Posterior vena cava (tissue), 2 donors: ENCODE measurements at regions not wholly inside any gene's neighbourhood (a gene's known extent, or its start where the extent isn't known, plus 50 kb on each side); places are given as distances from the start of the nearest gene placed in this dataset.
A peak's percentile ranks its signal among the peaks of the same experiment; 100 is the strongest.

Experiments
- DNase-seq: peaks from one replicate; pipeline ENCODE4 v3.0.0-alpha.2; 2020; ENCODE audit warnings: low spot score
- intact Hi-C, 2 donors: fragments of 100-400 bp; cut with DNase I; formaldehyde crosslinking; loops; one replicate each; pipeline versions ENCODE4 v1.14.1 to v1.14.2; 2022 to 2023
- donor health status: DM: yes; HTN: yes; CAD: no.
- donor health status: DM: yes; HTN: yes; CAD: no.

DNA sequence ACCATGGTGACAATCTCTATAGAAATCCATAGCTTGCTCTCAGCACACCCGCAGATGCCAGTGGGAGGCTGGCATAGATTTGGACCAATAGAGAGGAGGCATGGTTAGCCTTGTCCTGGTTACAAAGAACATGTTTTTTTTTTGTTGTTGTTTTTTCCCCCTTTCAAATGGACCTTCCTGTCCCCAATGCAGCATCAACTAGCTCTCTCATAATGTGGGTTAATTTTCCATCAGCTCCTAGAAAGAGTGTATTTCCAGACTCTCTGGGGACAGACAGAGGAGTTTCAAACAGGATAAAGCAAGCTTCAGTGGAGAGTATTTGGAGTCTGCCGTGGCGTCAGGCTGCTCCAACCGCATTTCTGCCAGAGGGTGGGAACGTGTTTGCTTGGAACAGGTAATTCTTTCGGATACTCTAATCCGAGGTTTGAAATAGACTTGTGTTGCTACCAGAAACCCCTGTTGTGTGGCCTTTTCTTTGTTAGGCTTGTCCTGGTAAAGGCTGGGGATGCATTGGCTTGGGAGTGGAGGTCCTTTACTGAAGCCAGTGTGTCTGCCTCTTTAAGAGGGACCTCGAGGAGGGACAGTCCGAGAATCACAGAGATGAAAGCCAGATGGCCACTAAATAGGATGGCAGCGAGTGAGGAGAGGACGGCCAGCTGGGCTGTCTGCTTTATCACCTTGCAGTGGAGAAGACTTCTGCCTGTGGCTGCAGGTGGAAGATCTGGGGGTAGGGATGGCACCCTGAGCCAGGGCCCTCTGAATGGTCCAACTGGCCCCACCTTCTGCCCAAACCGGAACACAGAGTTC is 130.5 kb upstream of the CPEB4 start:
- intact Hi-C loops: no loop called here
- peak; percentile 62 for DNase-seq

DNA sequence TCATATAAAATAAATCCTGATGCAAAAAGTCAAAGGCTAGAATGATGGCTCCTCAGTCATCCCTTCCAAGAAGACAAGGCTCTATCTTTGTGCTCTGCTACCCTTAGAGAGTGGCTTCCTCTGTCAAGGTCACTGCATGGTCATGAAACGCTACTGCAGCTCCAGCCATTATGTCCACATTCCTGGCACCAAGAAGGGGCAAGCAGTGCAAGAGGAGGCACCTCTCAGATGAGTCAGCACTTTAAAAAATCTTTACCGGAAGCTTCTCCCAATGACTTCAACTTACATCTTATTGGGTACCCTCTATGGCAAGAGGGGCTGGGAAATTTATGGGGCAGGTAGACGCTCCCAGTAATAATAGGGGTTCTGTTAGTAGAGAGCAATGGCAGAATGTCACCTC is 129.5 kb upstream of the CPEB4 start:
- peak; percentile 8 for DNase-seq
- intact Hi-C loops: no loop called here

DNA sequence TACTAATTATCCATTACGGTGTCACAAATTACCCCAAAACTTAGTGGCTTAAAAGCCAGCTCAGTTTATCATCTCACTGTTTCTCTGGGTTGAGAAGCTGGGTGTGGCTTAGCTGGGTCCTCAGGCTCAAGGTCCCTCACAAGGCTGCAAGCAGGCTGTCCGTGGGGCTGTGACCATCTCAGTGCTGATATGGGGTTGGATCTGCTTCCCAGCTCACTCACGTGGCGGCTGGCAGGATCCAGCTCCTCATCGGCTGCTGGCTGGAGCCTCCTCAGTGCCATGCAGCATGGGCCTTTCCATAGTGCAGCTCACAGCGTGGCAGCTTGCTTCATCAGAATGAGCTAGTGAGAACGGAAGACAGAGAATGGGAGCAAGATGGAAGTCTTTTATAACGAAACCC is 128.5 kb upstream of the CPEB4 start:
- intact Hi-C loops: no loop called here
- DNase-seq: peak; percentile 55

DNA sequence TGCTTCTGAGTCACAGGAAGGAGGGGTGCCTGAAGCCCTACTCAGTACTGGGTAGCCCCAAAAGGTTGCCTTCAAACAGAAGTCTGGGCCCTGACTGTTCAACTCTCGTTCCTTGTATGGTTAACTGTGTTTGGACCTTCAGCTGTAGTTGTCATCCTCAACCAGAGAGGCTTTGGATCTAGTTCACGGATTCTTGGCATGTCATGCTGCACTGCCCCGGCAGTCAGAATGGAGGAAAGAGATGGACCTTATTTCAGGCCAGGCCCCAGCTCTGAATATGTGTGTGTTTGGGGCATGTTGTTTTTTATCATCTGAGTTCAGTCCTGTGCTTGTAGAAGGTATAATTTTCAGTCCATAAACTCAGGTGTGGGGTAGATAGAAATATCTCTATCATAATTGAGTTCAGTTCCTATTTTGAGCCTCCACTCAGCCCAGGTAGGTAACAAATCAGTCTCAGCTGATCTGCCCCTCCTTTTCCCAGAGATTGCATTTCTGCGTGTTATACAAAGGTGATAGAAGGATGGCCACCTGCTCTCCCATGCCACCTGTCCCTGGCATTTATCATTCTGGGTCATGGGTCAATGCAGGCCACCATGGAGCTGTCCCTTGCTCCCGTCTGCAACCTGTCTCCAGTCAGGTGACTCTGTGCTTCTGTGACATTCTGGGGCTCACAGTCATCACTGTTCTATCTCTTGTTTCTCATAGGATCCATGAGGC is 127.5 kb upstream of the CPEB4 start:
- peak; percentile 19 for DNase-seq
- intact Hi-C loops: no loop called here

DNA sequence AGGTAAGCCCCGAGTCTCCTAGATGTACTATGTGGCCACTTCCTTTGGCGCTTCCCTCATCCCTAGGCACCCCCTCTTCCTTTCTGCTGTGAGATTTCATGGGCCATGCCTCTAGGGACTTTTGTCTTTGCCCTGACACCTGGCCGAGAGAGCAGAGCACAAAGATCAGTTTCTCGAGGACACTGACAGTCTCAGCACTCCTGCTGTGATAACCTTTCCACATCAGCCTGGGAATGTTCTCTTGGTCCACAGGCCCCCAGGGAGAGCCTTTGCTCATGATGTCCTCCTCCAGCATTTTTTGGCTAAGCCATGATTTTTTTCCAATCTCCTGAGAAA is 127.0 kb upstream of the CPEB4 start:
- DNase-seq: no peak

DNA sequence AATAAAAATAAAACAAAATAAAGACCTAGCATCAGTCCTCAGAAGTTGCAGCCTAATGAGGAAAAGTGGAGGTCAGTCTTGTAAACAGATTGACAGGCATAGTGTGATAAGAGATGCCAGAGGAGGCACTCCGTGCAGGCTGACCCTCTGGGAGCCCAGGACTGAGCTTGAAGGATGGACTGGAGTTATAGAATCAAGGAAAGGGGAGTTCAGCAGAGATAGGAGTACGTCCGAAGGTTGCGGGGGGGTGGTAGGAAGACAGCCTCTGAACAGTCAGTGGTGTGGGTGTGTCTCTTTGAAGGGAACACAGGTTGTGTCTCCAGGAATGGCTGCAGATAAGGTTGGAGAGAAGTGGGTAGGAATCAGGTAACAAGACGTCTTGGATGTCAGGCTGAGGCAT is 126.1 kb upstream of the CPEB4 start:
- intact Hi-C loops: no loop called here

More for the DNA sequence above, 127.0 kb upstream of the CPEB4 start:
- intact Hi-C loops: no loop called here

DNA sequence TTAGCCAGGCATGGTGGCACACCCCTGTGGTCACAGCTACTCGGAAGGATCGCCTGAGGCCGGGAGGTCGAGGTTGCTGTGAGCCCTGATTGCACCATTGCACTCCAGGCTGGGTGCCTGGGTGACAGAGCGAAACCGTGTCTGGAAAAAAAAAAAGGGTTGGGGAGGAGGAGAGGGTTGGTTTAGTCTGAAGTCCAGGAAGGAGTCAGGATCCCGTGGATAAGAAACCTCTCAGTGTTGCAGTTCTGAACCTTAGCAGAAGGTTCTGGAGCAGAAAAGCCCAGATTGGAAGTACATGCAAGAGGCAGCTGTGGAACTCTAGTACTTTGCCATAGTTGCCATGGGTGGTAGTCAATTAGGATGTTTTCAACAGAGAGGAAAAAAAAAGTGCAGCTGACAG is 125.2 kb upstream of the CPEB4 start:
- DNase-seq: no peak
- intact Hi-C loops: no loop called here

More for the DNA sequence above, 126.1 kb upstream of the CPEB4 start:
- DNase-seq: peak; percentile 58

DNA sequence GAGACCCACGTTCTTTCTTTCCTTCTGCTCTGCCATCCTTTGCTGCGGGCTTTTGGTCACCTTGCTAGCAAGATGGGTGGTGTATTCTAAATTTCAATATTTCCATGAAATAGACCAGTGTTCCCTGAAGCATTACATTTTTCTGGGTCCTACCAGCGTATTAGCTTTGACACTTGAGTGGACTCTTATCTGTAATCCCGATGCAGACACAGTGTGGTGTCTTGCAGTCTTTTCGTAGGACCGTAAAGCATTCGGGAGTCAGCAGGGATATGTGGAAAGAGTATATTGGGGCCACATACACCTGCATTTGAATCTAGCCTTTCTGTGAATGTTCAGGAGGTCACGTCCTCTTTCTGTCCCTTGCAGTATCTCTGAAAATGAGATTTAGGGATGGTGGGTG is 124.7 kb upstream of the CPEB4 start:
- no peak for DNase-seq
- intact Hi-C loops: no loop called here

DNA sequence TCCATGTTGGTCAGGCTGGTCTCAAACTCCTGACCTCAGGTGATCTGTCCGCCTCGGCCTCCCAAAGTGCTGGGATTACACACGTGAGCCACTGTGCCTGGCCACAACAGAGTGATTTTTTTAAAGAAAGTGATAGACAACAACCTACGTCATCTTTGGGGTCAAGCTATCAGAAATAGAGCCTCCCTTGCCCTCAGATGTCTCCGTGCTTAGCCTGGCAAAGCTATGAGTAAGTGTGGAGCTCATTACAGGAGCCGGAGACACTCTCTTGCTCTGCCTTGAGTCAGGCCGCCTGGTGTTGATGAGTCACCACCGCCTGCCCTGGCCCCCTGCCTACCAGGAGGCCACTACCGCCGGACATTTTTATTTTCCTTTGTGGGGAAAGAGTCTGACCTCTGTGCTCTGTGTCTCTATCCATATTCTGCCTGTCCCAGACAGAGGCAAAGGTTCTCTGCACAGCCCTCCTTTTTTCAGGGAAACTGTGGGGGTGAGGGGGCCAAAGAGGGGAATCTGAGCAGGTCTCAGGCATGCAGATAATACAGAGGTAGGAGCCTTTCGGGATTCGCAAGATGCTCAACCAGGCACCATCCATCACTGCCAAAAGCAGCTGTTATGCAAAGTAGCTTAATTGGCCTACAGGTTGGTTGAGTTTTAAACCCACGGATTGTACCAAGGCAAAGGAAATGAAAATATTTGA is 123.7 kb upstream of the CPEB4 start:
- peak; percentile 95 for DNase-seq
- intact Hi-C loops: no loop called here

DNA sequence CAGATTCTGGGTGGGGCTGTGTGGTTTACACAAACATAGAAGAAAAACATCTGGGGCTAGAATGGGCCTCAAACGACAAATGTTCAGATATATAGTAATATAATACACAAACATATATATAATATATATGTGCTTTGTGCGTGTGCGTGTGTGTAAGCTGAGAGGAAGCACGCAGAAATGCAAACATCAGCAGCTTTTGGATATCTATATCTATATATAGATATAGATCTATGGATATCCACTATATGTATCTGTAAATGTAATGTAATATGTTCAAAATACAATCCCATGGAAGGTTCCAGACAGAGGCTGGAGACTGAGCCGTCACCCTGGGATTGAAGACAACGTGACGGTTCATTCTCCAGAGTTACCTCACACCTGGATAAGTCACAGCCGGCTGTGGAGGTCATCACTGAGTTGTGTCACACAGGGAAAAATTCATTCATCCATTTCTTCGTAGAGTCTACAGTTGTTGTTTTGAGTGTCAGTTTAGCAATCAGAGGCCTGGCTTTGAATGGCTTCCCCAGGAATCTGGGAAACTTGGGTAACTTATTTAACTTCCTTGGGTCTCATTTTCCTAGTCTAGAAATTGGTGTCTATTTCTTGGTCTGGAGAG is 123.0 kb upstream of the CPEB4 start:
- intact Hi-C loops: no loop called here
- peak; percentile 9 for DNase-seq

DNA sequence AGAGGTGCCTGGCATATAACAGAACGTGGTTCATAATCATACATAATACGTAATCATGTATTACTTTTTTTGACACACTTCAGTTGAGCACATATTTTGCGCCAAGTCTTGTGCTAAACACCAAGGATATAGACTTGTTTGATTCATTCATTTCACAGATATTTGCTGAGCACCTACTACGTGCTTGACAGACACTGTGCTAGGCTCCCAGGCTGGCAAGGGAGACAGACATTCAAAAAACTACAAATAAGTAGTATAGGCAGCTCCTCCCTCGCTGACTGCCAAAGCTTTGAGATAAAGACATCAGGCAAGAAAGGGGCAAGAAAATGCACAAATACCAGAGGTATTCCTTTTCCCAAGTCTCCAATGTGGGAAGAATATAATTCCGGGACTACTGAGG is 122.5 kb upstream of the CPEB4 start:
- intact Hi-C loops: no loop called here
- no peak for DNase-seq

DNA sequence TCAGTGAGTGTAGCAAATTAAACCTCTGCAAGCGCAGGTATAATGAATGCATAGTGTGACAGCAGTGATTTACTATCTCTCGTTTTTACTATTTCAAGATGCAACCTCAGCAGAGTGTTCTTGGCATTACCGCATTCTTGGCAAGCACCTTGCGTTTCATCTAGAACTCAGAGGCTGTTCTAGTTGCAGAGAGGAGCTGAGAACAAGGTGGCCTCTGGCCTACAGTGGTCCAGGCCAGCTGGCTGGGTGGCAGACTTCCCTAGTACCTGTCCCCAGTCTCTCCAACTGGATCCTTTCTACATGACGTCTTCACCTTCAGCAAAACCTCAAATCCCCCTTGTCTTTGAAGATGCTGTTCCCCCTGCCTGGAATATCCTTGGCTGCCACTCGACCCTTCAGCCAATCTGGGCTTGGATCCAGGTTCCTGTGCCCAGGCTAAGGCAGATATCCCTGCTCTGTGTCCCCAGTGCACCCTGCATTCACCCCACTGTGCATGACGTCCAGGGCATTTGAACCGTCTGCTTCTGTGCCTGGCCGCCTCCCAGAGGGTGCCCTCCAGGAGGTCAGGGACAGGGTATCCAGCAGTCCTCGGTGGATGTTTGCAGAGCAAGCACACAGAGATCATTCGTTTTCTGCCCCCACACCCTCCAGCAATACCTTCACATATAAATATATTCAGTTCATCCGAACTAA is 120.4 kb upstream of the CPEB4 start:
- intact Hi-C loops: no loop called here
- peak; percentile 59 for DNase-seq

DNA sequence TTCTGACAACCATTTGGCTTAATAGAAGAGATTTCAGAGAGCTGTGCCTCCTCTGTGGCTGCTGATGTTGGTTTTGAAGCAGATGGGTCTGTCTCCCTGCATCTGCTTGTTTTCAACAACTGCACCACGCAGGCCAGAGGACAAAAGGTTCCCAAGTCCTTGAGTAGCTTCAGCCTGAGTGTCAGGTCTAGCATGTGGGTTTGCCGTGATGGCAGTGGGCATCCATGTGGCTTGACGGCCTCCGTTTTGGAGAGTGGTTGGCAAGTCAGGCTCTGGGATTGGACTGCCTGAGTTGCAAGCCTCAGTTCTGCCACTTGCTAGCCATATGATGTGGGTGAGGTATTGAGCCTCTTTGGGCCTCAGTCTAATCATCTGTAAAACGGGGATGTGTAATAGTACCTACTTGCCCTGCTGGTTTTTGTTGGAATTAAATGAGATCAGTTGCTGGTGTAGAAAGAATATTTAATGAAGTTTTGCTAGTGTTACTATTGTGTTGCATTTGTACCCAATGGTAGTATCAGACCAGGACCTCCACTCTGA is 119.8 kb upstream of the CPEB4 start:
- DNase-seq: peak; percentile 43
- intact Hi-C loops: no loop called here

DNA sequence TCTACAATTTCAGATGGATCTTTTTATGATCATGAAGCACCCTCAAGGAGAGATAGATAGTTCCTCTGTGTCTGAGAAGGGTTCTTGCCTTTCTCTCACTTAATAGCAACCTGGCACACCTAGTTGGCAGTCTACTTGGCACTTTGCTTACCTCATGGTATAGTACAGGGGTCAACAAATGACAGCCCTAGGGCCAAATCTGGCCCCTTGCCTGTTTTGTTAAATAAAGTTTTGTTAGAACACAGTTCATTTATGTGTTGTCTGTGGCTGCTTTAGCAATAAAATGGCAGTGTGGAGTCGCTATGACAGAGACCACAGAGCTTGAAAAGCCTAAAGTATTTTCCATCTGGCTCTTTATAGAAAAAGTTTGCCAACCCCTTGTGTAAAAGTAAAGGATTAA is 119.3 kb upstream of the CPEB4 start:
- intact Hi-C loops: no loop called here
- DNase-seq: no peak

DNA sequence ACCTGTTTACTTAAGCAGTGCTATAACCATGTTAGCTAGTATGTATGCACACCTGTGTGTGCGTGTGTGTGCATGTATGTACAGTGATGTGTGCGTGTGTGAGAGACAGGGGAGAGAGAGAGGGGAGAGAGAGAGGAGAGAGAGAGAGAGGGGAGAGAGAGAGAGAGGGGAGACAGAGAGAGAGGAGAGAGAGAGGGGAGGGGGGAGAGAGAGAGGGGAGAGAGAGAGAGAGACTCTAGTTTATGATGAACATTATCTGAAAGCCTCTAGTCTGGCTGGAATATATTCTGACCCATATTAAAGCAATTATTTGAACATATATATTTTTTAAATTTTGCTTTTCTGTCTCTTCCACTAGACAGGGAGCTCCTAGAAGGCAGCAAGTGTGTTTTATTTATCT is 117.5 kb upstream of the CPEB4 start:
- intact Hi-C loops: no loop called here
- DNase-seq: no peak

DNA sequence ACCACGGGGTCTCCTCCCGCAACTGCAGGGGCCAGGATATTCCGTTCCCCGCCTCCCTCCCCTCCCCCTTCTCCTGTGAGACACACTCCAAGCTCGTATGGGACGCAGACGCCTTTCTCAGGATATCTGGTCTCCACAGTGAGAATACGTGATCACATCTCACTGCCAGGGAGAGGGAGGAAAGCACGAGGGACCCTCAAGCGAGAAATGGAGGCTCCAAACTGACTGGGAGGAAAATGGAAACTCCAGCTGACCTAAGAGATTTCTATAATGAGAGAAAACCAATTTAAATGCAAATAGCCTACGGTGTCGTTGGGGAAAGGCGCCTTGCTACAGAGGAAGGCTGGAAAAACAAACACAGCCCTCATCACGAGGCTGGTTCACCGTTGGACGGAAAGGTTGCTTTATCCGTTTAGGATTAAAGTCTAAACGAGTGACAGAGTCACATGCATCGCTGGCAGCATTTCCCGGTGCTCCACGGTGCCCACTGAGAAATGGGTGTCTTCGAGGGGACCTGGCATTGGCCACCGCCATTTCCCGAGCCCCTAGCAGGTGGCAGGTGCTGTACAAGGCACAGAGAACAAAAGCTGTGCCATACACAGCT is 116.9 kb upstream of the CPEB4 start:
- peak; percentile 49 for DNase-seq
- intact Hi-C loops: no loop called here

DNA sequence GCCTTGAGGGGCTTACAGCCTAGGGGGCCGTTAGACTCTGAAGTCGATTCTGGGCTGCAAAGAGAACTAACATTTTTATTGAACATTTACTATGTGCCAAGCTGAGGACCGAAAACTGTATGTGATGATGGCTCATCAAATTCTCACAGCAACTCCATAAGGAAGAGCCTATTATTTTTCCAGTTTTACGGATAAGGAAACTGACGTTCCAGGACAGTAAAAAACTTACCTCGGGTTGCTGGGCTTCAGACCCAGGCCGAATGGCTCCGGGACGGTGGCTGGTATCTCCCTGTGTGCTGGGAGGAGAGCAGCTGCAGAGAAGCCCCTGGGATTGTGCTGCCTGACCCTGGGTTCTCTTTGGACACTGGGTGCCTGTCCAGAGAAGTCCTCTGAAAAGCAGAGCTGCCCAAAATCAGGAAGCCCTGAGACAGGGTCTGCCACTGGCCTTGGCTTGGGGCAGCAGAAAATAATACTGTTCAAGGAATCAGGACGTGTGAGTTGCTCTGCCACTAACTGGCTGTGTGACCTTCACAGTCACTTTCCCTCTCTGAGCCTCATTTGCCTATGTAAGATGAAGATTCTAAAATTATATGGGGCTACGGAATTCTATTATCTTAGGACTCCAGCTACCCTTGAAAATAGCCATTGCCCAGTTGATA is 116.3 kb upstream of the CPEB4 start:
- intact Hi-C loops: no loop called here
- peak; percentile 40 for DNase-seq

DNA sequence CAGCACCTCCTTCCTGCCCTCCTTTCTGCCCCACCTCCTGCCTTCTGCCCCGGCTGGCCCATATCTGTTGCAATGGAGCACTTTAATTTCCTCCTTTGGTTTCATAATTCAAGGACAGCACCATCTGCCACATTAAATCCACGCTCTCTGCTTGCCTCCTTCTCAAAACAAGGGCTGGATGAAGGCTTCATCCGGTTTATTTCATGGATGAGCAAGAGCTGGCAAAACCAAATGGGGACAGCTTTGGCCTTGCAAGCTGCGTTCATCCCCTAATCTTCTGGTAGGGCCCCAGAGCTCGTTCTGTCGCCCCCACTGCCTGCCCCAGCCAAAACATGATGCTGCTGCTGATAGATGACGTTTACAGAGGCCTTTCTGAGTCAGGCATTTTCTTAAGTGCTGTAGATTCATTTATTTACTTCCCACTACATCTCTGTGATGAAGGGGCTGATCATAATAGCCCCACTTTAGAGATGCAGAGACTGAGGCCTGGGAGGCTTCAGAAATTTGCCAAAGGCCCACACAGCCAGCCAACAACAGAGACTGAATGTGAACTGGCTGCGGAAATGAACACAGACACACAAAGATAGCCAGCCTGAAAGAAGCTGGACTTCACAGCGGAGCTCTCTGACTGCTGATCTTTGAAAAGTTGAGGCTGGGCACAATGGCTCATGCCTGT is 115.6 kb upstream of the CPEB4 start:
- DNase-seq: peak; percentile 64
- intact Hi-C loops: no loop called here
